ENCODE measurements at regions not wholly inside any gene's neighbourhood (a gene's known extent, or its start where the extent isn't known, plus 50 kb on each side); places are given as distances from the start of the nearest gene placed in this dataset.

- ChIA-PET RAD21 (ENCODE audit: unreplicated experiment) (no interaction called here), SMC1A (ENCODE audit: uncharacterized antibody, unreplicated experiment) (no interaction called here), CTCF (interaction anchor here (0.7 kb wide), 1 partner anchor 43 kb away, joined by 3 read pairs; no protein-coding TSS in a partner anchor), POLR2A (no interaction called here)
- DNase-seq (ENCODE audit: low read depth, low spot score), result no peak
- Histone ChIP-seq H3K9ac (ENCODE audit: control insufficient read depth, insufficient read depth, low read length) (no peak overlapping the region), H3K4me3 (no peak overlapping the region), H3K4me1 (ENCODE audit: control insufficient read depth, insufficient read depth, low read length) (no peaks in the 10 kb centered on the region), H4K20me1 (ENCODE audit: control insufficient read depth, insufficient read depth) (no peaks in the 10 kb centered on the region), H3K4me2 (ENCODE audit: control insufficient read depth, insufficient read depth) (no peak overlapping the region), H3K27me3 (replicated peaks in 1 of 2; ENCODE audit: control insufficient read depth in 2 of 2, insufficient read depth in 2 of 2, low read length in 1 of 2) (peaks cover 0 to 3% of the 10 kb centered on the region in 2 experiments; a peak in 2 of 4 replicates), H3K36me3 (ENCODE audit: control insufficient read depth in 2 of 2, insufficient read depth in 2 of 2, low read length in 1 of 2) (no peaks in the 10 kb centered on the region), H3K79me2 (ENCODE audit: control insufficient read depth, insufficient read depth, low read length) (no peaks in the 10 kb centered on the region), H3K9me3 (replicated peaks; ENCODE audit: control insufficient read depth, insufficient read depth, low read length) (no peaks in the 10 kb centered on the region; the same call in 2 of the 3 replicates), H2AFZ (ENCODE audit: control insufficient read depth, low read depth, low read length) (no peak overlapping the region), H3K27ac (ENCODE audit: control insufficient read depth, insufficient read depth) (no peak overlapping the region)
- intact Hi-C loops (cut with micrococcal nuclease; ENCODE audit: unreplicated experiment) (no loop called here), in situ Hi-C loops (cut with MboI) (no loop called here)
- no peak for TF ChIP-seq NFYB (IDR thresholded peaks at IDR 0.05; ENCODE audit: insufficient read depth, low read depth, low read length)
- TF ChIP-seq DPF2 (IDR thresholded peaks at IDR 0.05), result no peak
- BruUV-seq (replicated peaks), result no TSS peak
- ATAC-seq, result no peak
- FAIRE-seq, result no peak
- WGBS (ENCODE audit: insufficient coverage, insufficient replicate concordance, low lambda C conversion rate, missing lambda C conversion rate), result 37% methylated on average over 25 of the region's 25 CpGs
Observed at GRCh38 chr20:62567246-62568044, 74.9 kb upstream of the SLCO4A1 start.

- 24% methylated on average over 8 of the region's 8 CpGs for WGBS (ENCODE audit: insufficient coverage, insufficient replicate concordance, low lambda C conversion rate, missing lambda C conversion rate)
- Histone ChIP-seq H3K27me3 (replicated peaks in 1 of 2; ENCODE audit: control insufficient read depth in 2 of 2, insufficient read depth in 2 of 2, low read length in 1 of 2) (peaks cover 0 to 3% of the 10 kb centered on the region in 2 experiments; a peak in 2 of 4 replicates), H3K4me2 (ENCODE audit: control insufficient read depth, insufficient read depth) (no peak overlapping the region), H3K79me2 (ENCODE audit: control insufficient read depth, insufficient read depth, low read length) (no peaks in the 10 kb centered on the region), H2AFZ (ENCODE audit: control insufficient read depth, low read depth, low read length) (no peak overlapping the region), H3K36me3 (ENCODE audit: control insufficient read depth in 2 of 2, insufficient read depth in 2 of 2, low read length in 1 of 2) (no peaks in the 10 kb centered on the region), H3K9me3 (replicated peaks; ENCODE audit: control insufficient read depth, insufficient read depth, low read length) (no peaks in the 10 kb centered on the region; the same call in 2 of the 3 replicates), H3K4me3 (no peak overlapping the region), H4K20me1 (ENCODE audit: control insufficient read depth, insufficient read depth) (no peaks in the 10 kb centered on the region), H3K27ac (ENCODE audit: control insufficient read depth, insufficient read depth) (no peak overlapping the region), H3K9ac (ENCODE audit: control insufficient read depth, insufficient read depth, low read length) (no peak overlapping the region), H3K4me1 (ENCODE audit: control insufficient read depth, insufficient read depth, low read length) (no peaks in the 10 kb centered on the region)
- no peak for FAIRE-seq
- no peak for ATAC-seq
- intact Hi-C loops (cut with micrococcal nuclease; ENCODE audit: unreplicated experiment) (no loop called here), in situ Hi-C loops (cut with MboI) (no loop called here)
- ChIA-PET SMC1A (ENCODE audit: uncharacterized antibody, unreplicated experiment) (no interaction called here), CTCF (no interaction called here), RAD21 (ENCODE audit: unreplicated experiment) (no interaction called here), POLR2A (no interaction called here)
- DNase-seq (ENCODE audit: low read depth, low spot score), result no peak
- no TSS peak for BruUV-seq (replicated peaks)
- no peak for TF ChIP-seq E2F4 (IDR thresholded peaks at IDR 0.05; ENCODE audit: low read depth, low read length)
- no peak for TF ChIP-seq JUND (IDR thresholded peaks at IDR 0.05; ENCODE audit: low read depth, low read length)
- no peak for TF ChIP-seq NFYA (IDR thresholded peaks at IDR 0.05; ENCODE audit: borderline replicate concordance, low read depth, low read length)
- no peak for TF ChIP-seq SRF (IDR thresholded peaks at IDR 0.05; ENCODE audit: low read depth in 2 of 2, low read length in 2 of 2)
- TF ChIP-seq BHLHE40 (IDR thresholded peaks at IDR 0.05; ENCODE audit: borderline replicate concordance in 1 of 2, low read depth in 2 of 2, low read length in 1 of 2), result no peak
- no peak for TF ChIP-seq MYC (IDR thresholded peaks at IDR 0.05; ENCODE audit: insufficient read depth, insufficient read length, insufficient replicate concordance, low read length, severe bottlenecking)
- TF ChIP-seq TCF7 (IDR thresholded peaks at IDR 0.05; ENCODE audit: borderline replicate concordance), result no peak
- TF ChIP-seq POU2F2 (IDR thresholded peaks at IDR 0.05; ENCODE audit: borderline replicate concordance, low read depth, low read length), result no peak
- no peak for TF ChIP-seq IRF3 (IDR thresholded peaks at IDR 0.05)
- no peak for TF ChIP-seq MTA3 (IDR thresholded peaks at IDR 0.05; ENCODE audit: borderline replicate concordance, low read length)
- no peak for TF ChIP-seq PKNOX1 (IDR thresholded peaks at IDR 0.05)
- no peak for TF ChIP-seq SMAD1 (IDR thresholded peaks at IDR 0.05; ENCODE audit: low read depth, partially characterized antibody)
Observed at GRCh38 chr20:62568045-62568389, 74.3 kb upstream of the SLCO4A1 start.

Measured in GM12878 (cell line).